Epidermal melanocyte (primary cell): ENCODE measurements at regions not wholly inside any gene's neighbourhood (a gene's known extent, or its start where the extent isn't known, plus 50 kb on each side); places are given as distances from the start of the nearest gene placed in this dataset.

Experiments
- DNase-seq: peaks from one replicate; pipeline ENCODE4 v3.0.0; 2011; ENCODE audit warnings: low spot score; ENCODE audit not compliant: insufficient read length

- DNase-seq, result no peak
Measured at GRCh38 chr3:28645149-28645548, 296.5 kb upstream of the AZI2 start.

GRCh38 chr3:28646435-28646834, 297.8 kb upstream of the AZI2 start:
- no peak for DNase-seq

GRCh38 chr3:28649266-28649665, 300.6 kb upstream of the AZI2 start:
- no peak for DNase-seq

- DNase-seq, result no peak
Measured at GRCh38 chr3:28651159-28651558, 302.5 kb upstream of the AZI2 start.

- no peak for DNase-seq
Measured at GRCh38 chr3:28664123-28664522, 315.5 kb upstream of the AZI2 start.

GRCh38 chr3:28667646-28668621, 319.3 kb upstream of the AZI2 start:
- DNase-seq, result no peak

GRCh38 chr3:28669870-28670269, 321.2 kb upstream of the AZI2 start:
- DNase-seq, result no peak

GRCh38 chr3:28672406-28672805, 323.8 kb upstream of the AZI2 start:
- no peak for DNase-seq

GRCh38 chr3:28673446-28673845, 324.8 kb upstream of the AZI2 start:
- no peak for DNase-seq

GRCh38 chr3:28674212-28674611, 325.6 kb upstream of the AZI2 start:
- DNase-seq, result no peak

GRCh38 chr3:28677581-28677980, 329.0 kb upstream of the AZI2 start:
- no peak for DNase-seq

GRCh38 chr3:28678086-28678485, 329.5 kb upstream of the AZI2 start:
- DNase-seq, result no peak

- DNase-seq, result no peak
Measured at GRCh38 chr3:28680050-28680449, 331.4 kb upstream of the AZI2 start.

GRCh38 chr3:28682121-28682520, 333.5 kb upstream of the AZI2 start:
- no peak for DNase-seq

- no peak for DNase-seq
Measured at GRCh38 chr3:28690176-28690575, 341.6 kb upstream of the AZI2 start.

GRCh38 chr3:28698706-28699105, 350.1 kb upstream of the AZI2 start:
- DNase-seq, result no peak

GRCh38 chr3:28699283-28699682, 350.7 kb upstream of the AZI2 start:
- no peak for DNase-seq

- no peak for DNase-seq
Measured at GRCh38 chr3:28700728-28701127, 352.1 kb upstream of the AZI2 start.

- no peak for DNase-seq
Measured at GRCh38 chr3:28703843-28704242, 355.2 kb upstream of the AZI2 start.

GRCh38 chr3:28711293-28711692, 362.7 kb upstream of the AZI2 start:
- no peak for DNase-seq

- DNase-seq, result no peak
Measured at GRCh38 chr3:28716939-28717338, 368.3 kb upstream of the AZI2 start.

GRCh38 chr3:28718074-28718849, 369.6 kb upstream of the AZI2 start:
- DNase-seq, result no peak
